Umbilical cord (tissue), 1 donor: ENCODE measurements at regions not wholly inside any gene's neighbourhood (a gene's known extent, or its start where the extent isn't known, plus 50 kb on each side); places are given as distances from the start of the nearest gene placed in this dataset.

Source experiments
- DNase-seq: peaks from one replicate; pipeline ENCODE4 v3.0.0-alpha.2; 2015; ENCODE audit warnings: low spot score

- DNase-seq: no peak
Measured at GRCh38 chr4:11782859-11783258, 354.2 kb upstream of the HS3ST1 start.

GRCh38 chr4:11777447-11777846 lies 348.8 kb upstream of the HS3ST1 start:
- no peak for DNase-seq

DNA sequence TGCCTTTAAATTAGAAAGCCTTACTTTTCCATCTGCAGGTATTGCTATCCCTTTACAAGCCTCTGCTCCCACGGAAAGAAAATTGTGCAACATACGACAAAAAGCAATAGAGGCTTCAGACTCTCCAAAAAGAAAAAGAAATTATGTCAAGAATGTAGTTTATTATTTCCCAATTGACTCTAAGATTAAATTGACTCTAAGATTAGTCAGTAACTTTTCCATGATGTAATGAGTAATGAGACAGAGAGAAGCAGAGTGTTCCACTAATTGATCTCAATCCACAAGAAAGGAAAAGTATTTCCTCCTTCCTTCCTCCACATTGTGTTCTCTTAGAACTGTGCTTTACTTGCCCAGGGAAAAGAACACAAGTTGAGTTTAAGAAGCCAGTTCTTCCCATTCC lies 345.7 kb upstream of the HS3ST1 start:
- DNase-seq: peak; percentile 13

- no peak for DNase-seq
Measured at GRCh38 chr4:11773798-11774197, 345.1 kb upstream of the HS3ST1 start.

DNA sequence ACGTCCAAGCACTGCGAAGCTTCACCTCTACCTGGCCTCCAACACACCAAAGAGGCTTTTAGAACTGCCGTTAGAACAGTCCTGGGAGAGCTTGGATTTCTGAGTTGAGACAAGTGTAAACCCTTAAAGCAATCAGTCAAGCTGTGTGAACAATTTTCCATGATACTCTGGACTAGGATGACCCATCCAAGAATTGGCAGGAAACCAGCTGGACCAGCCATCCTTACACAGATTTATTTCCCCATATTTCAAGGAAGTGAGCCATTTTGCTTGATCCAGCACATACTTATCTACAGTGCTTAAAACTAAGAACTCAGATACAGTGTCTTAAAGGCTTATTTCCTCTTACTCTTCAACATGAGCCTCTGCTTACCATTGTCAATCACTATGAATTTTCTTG lies 340.7 kb upstream of the HS3ST1 start:
- DNase-seq: peak; percentile 94

DNA sequence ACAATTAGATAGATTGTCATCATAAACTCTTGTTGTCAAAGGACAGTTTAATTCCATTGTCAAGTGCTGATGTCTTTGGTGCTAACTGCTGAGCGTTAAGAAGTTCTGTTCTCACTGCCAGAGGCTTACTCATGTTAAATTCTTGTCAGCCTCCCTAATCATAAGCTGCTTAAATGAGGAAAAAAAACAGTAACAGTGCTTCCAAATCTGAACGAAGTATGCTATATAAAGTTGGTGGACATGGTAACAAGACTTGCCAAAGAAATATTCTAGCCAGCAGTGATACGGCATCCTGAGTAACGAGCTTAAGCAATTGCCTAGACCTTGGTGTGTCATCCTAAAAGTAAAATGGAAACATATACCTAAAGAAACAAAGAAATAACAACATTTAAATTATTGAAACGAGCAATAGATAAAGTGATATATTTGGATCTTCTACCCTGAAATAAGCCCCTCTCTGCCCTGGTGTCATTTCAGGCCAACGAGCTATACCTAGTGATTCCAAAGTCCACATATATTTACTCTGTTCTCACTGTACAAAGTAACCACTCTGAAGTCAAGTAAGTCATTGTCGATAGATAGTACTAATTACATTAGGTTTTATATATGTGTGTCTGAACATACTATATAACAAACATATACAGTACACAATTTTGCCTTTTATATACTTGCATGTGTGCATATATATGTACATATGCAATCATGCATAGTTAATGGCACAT lies 339.7 kb upstream of the HS3ST1 start:
- peak; percentile 9 for DNase-seq

DNA sequence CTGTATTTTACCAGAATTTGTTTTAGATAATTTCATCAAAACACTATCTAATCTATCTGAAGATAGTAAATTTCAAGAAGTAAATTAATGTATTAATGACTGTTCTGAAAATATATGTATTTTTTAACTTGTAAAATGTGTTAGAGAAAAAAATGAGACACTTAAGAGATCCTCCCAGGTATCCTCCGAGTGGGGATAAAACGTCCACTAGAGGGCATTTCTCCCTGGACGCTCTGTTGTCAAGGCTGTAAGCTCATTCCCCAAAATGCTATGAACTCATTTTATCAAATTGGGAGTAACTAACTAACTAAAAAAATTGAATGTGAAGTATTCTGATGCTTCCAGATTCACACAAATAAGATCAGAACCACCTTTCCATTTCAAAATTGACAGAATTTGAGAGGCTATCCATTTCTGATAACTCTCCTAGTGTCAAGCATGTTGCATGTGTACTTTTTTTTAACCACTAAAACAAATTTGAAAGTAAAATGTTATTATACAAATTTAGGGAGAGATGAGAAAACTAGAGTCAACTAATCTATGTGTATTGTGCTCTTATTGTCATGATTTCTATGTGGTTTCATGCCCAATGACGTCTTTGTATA lies 337.3 kb upstream of the HS3ST1 start:
- peak; percentile 19 for DNase-seq

- peak; percentile 20 for DNase-seq
Measured at GRCh38 chr4:11748164-11748872, 319.6 kb upstream of the HS3ST1 start.

GRCh38 chr4:11746734-11747133 lies 318.0 kb upstream of the HS3ST1 start:
- DNase-seq: no peak

DNA sequence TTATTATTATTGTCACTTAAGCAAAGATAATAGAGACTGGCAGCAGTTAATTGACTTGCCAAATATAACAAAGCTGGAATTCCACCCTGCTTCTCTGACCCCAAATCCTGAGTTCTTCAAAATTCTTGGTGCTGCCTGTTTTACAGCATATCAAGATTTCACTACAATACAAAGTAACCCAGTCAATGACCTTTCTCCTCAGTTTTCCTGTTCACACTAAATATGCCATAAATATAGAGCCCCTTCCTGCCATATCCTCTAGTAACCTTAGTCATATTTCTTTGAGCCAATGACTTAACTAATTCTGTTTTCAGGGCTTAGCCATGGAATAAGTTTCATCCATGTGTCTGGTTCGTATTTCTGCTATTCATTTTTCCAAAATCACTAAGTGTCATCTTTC lies 315.3 kb upstream of the HS3ST1 start:
- no peak for DNase-seq

- DNase-seq: no peak
Measured at GRCh38 chr4:11743236-11743635, 314.5 kb upstream of the HS3ST1 start.

DNA sequence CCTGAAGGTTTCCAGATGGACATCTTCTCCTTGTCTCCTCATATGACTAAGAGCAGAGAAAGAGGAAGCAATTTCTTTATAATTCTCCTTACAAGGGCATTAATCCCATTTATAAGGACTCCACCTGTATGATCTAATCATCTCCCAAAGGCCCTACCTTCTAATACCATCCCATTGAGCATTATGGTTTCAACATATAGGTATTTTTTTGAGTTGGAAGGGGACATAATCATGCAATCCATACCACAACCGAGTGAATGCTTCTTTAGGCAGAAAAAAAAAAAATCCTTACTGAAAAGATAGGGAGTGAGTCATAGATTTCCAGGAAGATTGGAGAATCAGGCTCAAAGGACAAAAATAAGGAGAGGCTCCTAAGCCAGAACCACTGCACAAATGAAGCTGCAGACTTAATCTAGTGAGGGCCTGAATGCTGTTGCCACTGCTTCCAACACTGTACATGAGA lies 312.5 kb upstream of the HS3ST1 start:
- DNase-seq: peak; percentile 9

- DNase-seq: peak; percentile 37
Measured at GRCh38 chr4:11739992-11740391, 311.3 kb upstream of the HS3ST1 start.

- no peak for DNase-seq
Measured at GRCh38 chr4:11736978-11737377, 308.3 kb upstream of the HS3ST1 start.

DNA sequence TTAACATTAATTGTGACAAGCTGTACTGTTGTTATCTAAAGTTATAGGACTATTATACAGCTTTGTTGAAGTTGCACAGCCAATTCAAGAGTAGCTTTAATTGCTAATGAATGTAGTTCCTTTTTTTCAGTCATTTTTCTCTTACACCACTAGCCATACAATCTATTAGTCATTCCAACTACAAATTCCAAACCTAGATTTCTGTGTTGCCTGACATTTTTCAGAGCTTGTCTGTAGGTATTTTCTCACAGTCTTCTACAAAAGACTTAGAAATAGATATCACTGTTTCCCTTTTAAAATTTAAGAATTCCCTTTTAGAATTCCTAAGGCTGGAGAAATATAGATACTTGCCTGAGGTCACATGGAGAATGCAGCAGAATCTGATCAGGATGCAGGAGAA lies 307.0 kb upstream of the HS3ST1 start:
- DNase-seq: no peak

DNA sequence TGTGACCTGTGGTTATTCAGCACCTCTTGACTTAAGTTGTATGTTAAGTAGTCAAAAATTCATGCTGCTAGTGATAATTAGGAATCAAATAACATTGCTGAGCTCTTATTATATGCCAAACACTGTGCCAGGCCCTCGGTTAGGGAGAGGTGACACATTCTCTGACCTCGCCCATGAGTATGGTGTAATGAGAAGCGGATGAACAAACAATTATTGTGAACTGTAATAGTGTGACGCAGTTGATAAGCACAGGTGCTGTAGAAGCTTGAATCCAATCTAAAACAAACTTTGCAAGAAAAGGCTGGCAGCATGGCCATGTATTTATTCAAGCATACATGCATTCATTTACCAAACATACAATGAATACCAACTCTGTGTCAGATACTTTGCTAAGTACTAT lies 303.5 kb upstream of the HS3ST1 start:
- DNase-seq: no peak

GRCh38 chr4:11730545-11730944 lies 301.9 kb upstream of the HS3ST1 start:
- DNase-seq: no peak

DNA sequence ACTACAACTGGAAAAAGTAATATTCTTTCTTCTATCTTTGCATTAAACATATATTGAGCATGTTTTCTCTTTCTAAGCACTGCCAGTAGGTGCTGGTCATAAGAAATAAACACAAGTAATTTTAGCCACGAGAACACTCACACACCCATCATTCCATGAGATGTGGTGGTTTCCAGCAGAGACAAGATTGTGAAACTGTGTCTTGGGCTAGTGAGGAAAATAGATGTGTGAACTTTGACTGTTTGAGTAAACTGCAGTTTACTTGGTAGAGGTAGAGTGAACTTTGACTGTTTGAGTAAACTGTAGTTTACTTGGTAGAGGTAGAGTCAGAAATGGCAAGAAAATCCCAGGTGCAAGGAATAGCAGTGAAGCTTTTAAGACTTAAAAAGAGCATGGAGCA lies 300.9 kb upstream of the HS3ST1 start:
- DNase-seq: no peak

DNA sequence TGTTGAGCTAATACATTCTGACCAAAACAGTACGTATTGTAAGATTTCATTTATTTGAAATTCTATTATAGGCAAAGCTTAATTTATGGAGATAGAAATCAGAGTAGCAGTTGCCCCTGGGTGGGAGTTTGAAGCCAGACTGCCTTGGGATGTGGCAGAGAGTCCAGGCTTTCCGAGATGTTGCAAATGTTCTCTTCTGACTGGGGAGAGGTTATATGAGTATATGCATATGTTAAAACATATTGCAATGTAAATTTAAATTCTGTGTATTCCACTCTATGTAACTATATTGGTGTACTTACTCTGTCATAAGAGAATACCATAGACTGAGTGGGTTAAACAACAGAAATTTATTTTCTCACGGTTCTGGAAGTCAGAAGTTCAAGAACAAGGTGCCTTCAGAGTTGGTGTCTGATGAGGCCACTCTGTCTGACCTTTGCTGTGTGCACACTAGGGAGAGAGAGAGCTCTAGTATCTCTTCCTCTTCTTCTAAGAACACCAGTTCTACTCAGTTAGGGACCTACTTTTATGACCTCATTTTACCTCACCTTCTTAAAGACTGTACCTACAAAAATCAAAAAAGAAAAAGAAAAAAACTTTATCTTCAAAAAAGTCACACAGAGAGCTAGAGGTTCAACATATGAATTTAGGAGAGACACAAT lies 299.3 kb upstream of the HS3ST1 start:
- no peak for DNase-seq

- DNase-seq: no peak
Measured at GRCh38 chr4:11724731-11725130, 296.0 kb upstream of the HS3ST1 start.

- DNase-seq: no peak
Measured at GRCh38 chr4:11722223-11722622, 293.5 kb upstream of the HS3ST1 start.

GRCh38 chr4:11720292-11720691 lies 291.6 kb upstream of the HS3ST1 start:
- peak; percentile 23 for DNase-seq
